ENCODE measurements at regions not wholly inside any gene's neighbourhood (a gene's known extent, or its start where the extent isn't known, plus 50 kb on each side); places are given as distances from the start of the nearest gene placed in this dataset.

DNA sequence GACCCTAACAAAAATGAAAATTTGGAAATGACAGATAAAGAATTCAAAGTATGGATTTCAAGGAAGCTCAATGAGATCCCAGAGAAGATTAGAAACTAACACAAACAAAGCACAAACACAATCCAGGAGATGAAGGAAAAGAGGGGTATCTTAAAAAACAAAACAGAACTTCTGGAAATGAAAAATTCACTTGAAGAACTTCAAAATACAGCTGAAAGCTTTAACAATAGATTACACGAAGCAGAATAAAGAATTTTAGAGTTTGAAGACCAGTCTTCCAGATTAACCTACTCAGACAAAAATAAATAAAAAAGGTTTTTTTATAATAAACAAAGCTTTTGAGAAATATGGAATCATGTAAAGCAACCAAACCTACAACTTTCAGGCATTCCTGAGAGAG lies 671.8 kb upstream of the SLC39A10 start:
- TF ChIP-seq CTCF (conservative IDR thresholded peaks at IDR 0.05; ENCODE audit: low read depth, low read length) (no peak), EZH2 (IDR thresholded peaks at IDR 0.05; ENCODE audit: low read length, unreplicated experiment) (no peak), EZH2phosphoT487 (IDR thresholded peaks at IDR 0.05; ENCODE audit: borderline replicate concordance, low read length) (no peak)
